8988T (cell line): ENCODE measurements at regions not wholly inside any gene's neighbourhood (a gene's known extent, or its start where the extent isn't known, plus 50 kb on each side); places are given as distances from the start of the nearest gene placed in this dataset.

ENCODE experiments used
- DNase-seq: peaks from one replicate; pipeline ENCODE4 v3.0.0; 2011

DNA sequence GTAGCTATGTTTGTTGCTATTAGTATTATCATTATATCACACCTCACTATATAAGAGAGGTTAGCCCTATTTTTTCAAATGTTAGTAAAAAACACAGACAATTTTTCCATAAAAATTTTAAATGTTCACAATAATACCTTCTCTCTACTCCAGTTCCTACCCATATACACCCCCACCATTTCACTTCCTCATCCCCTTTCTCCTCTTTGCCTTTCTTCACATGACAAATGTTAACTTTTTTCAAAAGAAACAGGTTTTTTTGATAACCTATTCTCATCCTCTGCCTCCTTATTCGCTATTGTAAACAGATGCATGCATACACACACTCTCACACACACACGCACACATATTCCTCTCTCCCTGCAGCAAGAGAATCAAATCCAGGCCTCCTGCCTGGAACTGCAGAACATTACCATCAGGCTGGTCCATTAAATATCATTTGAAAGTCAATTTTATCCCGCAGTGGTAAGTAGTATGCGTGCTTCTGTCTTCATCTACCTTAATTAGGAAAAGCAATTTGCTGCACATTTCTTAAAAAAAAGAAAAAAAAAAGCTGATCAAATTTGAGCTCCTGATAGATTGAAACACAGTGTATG, 55.5 kb downstream of the MID1IP1 start:
- DNase-seq, result no peak

DNA sequence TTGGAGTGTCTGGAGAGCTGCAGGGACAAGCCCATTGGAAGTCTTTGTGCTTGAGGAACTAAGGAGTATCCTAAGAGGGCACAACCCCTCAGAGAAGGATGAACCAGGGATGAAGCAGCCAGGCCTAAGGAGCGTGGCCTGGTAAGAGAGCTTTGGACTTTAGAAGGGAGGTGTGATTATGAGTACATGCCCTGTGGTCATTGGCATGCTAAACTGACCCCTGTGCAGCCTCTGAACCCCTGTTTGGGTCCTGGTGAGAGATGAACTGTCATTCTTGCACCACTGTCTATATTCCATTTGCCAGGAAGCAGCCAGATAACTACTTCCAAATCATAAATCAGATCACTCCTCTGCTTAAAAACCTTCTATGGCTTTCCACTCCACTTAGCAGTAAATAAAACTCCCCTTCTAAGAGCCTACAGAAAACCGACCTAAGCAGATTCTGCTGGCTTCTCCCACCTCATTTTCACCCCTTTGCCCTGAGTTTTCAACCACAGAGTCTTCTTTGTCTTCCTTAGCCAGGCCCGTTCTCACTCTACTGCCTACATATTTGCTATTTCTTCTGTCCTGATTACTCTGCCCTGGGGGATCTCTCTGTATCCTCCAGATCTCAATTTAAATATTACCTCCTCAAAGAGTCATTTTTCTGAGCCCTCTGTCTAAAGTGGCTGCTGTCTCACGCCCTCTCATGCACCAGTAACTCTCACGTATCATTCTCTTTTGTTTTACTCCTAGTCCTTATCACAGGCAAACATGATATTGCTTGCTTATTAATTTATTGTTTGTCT, 56.7 kb downstream of the MID1IP1 start:
- DNase-seq, result no peak

DNA sequence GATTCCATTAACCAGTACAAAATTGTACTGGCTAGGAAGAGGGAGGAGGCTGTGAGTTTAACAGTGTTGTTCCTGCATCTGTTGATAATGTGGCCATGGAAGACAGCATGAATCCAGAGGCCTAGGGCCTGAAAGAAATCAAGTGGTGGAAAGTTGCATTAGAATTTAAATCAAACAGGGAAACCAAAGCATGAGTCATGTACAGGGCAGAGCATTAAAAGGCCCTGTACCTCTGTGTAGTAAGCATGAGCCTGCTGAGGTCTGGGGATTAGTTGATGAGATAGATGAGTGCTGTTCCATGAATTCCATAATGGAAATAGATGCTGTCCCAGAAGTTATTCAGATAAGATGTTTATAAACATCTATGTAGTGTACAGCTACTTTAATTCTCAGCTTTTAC, 58.3 kb downstream of the MID1IP1 start:
- no peak for DNase-seq

DNA sequence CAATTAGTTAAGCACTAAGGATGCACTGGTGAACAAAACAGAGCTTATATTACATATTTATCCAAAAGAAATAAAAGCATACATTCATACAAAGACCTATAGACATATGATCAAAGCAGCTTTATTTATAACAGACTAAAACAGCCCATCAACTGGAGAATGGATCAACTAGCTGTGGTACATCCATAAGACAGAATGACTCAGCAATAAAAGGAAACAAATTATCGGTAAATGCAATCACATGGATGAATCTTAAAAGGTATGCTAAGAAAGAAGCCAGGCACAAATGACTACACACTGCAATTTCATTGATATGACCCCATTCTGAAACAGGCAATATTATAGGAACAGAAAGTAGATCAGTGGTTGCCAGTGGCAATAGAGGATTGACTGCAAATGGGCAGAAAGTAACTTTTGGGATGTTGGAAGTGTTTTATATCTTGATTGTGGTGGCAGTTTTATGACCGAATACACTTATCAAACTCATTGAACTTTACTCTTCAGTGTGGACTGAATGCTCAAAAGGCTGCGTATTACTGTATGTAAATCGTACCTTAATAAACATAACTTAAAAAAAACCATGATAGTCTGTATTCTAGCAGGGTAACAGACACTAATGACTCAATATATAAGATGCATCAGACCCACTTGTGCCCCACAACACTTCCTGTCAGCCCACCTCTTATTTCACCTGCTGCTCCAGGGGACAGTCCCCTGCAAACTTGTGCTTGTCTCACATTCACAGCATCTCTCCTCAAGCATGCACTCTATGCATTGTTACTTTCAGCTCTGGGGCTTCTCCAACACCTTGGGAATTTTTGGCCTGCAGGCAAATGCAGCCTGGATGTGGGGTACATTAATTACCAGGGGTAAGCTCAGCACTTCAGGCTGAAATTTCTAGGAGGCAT, 59.1 kb downstream of the MID1IP1 start:
- DNase-seq, result no peak

DNA sequence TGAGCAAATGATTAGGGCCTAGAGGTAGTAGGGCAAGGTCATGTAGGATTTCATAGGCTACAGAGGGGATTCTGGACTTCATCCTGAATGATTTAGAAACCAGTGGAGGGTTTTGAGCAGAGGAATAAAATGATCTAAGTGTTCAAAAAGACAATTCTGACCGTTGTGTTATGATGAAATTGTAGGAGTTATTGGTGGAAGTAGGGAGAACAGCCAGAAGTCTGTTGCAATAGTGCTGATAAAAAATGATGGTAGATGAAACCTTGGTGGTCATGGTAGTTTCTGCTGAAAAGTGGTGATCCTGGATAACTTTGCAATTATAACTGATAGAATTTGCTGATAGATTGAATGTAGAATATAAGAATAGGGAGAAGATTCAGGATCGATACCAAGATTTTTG, 60.2 kb downstream of the MID1IP1 start:
- no peak for DNase-seq

DNA sequence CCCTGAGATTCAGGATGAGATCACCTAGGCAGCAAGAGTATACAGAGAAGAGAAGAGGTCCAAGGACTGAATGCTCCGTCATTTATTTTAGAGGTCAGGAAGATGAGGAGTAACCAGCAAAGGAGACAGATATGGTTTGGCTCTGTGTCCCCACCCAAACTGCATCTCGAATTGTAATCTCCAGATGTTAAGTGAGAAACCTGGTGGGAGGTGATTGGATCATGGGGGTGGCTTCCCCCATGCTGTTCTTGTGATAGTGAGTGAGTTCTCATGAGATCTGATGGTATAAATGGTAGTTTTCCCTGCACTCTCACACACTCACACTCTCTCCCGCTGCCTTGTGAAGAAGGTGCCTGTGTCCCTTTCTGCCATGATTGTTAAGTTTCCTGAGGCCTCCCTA, 60.8 kb downstream of the MID1IP1 start:
- DNase-seq, result no peak

DNA sequence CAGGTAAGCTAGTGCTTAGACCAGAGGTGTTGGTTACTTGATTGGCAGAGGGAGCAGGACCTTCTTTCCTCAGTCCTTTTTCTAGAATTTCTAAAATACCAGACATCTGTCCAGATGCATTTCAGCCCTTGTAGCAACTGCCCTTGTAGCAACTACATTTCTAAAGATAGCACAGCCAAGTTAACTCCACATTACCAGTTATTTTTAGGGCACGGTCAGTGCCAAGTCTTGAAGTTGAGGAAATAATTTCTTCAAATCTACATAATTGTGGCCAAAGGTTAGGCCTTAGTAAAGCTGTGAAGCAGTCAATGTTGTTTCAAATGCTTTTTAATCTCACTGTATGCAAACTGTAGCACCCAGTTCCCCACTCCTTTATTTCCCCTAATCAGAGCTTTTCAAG, 62.9 kb downstream of the MID1IP1 start:
- DNase-seq, result no peak

DNA sequence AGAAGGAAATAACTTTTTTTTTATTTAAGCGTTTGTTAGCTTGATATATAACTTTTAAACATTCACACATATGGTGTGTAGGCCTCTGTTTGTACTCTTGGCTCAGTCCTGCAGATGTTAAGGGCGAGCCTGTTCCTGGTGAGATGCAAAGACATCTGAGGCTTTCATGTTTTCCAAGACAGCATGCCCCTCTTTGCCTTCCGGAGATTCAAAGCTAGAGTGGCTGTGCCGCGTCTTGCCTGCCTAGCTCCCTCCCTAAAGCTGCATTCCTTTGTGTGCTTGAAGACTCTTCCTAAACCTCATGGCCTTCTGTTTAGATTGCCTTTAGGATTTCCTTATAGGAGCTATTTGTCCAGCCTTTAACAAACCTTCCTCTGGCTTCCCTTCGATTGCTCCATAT, 67.1 kb downstream of the MID1IP1 start:
- no peak for DNase-seq

DNA sequence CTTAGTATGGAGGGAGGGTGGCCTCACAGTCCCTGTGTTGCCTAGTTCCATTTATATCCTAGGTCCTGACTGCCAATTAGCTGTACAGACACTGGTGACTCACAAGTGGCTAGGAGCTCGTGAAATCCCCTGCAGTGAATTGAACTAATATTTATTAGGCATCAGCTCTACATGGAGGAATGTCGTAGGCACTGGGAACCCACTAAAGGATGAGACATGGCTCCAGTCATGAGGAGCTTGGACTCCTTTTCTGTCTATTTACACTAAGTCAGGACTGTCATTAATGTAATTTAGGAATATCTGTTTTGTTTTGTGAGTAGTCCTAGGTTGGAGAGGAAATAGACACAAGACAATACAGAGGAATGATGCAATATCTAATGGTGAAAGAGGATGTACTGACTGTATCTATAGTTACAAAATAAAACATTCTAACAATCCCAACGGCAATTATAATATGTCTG, 67.7 kb downstream of the MID1IP1 start:
- DNase-seq, result no peak

DNA sequence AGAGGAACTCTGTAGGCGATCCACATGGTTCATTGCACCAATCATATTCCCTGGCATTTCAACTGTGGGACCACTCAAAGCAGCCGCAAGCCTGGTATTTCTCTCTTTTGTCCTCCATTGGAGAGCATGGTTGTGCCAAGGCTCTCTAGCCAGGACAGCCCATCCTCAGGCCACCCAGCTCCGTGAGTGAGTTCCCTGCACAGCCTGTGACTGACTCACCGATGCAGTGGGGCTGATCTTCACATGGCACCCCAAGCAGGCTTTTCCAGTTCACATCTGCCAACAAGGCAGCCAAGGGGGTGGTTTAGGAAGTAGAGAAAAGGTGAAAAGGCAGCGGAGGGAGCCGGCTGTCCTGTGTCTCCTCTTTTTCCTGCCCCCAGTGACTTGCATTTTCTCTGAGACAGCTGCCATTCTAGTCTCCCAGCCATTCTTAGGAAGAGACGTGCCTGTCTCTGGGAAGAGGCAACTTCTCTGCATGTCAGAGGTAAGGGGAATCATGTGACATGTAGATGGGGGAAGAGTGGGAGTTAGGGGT, 69.2 kb downstream of the MID1IP1 start:
- no peak for DNase-seq

DNA sequence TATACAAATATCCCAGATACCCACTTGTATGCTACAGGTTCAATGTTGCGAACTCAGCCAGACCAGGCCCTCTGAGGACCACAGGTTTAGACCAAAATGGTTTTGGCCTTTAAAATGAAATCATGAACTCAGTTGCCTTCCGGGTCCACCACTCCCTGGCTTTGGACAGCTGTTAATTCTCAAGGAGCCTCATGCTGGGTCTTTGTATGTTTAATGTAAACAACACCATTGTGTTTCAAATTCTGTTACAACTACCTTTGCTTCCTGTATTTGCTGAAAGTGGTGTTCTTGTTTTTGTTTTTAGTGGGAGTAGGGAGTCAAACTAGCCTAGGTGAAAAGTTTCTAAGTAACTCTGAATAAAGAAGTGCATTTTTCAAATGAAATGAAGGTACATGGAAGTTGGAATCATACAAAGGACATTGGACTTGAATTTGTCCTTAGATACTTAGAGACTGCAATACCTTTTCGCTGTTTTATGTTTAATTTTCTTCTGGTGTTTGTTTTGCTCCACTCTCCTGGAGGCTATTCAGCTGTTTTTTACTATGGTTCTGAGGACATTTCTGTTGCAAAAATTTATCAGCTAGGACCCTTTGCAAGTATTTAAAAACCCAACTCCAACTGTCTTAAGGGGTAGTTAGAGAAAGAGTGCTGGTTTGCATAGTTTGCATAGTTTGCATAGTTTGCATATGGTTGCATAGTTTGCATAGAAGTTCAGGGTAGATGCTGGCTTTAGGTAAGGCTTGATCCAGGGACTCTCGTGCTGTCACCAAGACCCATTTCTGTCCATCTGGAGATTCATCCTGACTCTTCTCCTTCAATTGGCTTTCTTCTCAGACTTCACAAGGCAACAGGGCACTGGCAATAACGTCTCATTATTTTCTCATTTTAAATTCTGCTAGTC, 70.1 kb downstream of the MID1IP1 start:
- DNase-seq, result no peak

DNA sequence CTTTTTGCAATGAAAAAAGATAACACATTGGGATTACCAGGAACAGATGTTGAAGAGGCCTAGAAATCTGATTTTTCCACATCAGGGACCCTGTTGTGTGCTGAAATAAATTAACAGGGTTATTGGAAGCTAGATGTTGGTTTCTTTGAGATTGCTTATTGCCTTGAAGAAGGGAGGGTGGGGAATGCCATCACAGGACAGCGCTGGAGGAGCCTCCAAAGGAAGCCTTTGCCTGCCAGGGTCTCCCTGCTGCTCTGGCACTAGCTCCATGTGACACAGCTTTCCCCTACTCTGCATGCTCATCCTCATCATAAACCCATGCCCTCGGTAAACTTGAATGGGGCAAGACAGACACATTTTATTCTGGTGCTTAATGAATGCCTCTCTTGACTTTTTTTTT, 76.1 kb downstream of the MID1IP1 start:
- DNase-seq, result no peak

DNA sequence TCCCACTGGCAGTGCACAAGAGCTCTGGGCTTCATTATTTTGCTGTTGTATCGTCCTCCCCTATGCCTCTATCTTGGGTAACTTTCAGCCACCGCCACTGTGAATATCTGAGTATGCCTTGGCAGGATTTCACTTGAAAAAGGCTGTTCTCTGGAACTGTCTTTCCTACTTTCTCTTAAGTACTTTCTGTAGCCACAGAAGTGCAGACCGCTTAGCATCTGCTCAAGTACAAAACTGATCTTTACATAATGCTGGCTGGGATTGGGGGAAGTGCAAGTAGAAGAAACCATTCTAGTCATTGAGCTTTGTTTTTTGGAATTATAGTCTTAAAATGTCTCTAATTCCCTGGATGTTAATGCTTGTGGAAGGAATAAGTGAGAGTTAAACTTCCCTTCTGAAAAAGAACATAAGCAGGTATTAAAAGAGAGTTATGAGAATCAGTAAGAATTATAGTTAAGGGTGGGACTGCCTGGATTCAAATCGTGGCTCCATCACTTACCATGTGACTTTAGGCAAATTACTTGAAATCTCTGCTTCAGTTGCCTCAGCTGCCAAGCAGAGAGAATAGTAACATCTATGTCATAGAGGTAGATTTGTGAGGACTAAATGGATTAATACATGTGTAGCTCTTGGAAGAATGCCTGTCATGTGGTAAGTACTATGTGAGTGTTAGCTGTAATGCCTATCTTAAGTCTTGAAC, 77.5 kb downstream of the MID1IP1 start:
- no peak for DNase-seq

DNA sequence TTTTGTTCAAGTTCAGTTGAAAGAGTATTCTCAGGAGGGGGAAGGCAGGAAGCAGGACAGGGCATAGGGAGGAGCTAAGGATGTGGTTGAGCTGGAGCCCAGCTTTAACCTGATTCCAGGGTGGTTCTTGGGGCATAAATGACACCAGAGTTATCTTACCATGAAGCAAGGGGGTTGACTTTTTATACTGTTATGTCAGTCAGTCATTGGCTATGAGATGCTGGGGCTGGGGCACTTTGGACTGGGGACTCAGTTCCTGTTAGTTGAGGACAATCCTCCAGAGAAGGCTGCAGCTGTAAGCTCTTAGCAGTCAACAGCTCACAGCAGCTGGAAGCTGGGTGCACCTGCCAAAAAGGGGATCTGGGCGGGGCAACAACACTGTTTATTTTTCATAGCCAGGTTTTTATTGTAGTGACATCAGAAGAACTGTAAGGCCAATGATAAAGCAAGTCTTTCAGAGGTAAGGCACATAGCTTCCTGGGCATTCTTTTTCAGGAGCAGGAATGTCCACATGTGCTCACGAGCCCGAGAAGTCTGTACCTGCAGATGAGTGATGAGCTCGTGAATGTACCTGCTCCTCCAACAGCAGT, 78.5 kb downstream of the MID1IP1 start:
- DNase-seq, result no peak

DNA sequence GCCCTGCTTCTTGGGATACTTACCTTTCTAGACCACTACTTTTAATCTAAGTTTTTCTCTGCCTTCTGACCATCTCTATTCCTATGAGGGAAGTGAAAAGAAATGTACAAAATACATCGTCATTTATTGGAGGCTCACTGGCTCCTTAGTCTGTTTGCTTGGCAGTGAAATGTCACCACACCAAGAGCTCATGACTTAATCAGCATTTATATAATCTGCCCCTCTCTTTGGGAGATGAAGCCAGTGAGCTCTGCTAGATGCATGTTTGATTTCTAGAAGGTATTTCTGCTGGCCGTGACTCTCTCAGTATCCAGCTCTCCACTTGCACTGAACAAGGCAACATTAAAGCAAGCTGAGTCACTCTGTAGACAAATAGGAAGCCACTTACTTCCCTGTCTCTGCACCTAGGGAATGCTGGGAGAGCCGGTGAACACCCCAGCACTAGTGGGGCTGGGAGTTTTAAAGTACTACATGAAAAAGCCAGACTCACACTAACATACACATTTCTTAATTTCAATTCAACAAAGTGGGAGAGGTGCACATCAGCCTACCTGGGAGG, 79.1 kb downstream of the MID1IP1 start:
- DNase-seq, result no peak

DNA sequence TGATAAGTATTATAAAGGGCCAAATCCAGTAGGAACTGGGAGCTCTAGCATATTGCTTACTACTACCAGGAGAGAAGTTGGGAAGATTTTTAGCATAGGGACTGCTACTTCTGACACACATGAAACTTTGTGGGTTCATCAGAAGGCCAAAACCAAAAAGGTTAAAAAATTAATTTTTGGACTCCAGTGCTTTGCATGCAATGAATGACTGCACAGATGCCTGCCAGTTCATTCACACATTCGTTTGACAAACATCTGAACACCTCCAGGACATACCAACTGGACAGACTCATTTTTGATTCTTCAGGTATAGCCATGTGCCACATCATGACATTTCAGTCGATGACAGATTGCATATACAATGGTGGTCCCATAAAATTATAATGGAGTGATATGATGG, 79.8 kb downstream of the MID1IP1 start:
- DNase-seq, result no peak

DNA sequence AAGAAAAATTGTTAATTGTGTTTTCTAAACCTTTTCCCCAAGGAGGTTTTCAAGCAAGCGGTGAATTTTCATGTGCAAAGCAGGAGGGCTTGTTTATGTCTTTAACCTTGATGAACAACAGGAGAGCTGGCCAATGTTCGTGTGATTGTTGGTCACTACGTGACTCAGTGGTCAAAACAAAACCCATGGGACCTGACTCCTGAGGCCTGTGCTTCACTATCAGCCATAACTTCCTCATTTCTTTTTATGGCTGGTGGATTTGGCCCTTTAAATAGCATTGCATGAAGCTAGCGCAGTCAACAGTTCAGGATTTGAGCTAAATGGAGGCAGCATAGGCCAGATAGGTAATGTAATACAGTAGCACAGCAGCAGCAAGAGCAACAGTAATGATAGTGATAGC, 80.5 kb downstream of the MID1IP1 start:
- no peak for DNase-seq

DNA sequence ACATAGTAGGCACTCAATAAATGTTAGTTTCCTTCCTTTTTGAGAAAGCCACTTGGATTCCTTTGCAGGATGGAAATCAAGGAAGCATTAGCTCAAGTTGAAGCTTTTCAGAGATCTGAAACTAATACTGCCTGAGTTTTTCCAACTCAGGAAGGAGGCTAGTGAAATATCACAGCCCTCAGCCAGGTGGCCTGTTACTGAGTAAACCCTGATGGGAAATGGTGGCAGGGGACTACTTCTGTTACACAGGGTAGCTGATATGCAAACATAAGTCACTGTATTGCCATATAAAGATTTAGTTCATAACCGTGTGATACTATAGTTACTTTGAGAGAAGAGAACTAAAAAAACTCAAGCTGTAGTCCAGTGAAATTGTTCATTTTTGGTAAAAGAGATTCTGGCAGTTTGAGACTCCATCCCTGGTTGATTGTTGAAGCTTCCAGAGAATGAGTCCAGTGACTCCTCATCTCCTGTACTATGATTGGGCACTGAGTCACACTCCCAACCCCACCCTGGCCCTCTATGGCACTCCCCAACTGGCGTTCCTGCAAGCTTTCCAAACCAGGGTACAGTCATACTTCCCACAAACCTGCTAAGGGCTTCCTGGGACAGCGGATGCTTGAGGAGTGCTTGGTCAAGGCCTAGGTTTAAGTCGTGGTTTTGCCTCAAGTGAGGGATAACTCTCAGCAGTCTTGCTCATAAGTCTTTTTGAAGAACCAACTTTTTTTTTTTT, 81.8 kb downstream of the MID1IP1 start:
- DNase-seq, result no peak

DNA sequence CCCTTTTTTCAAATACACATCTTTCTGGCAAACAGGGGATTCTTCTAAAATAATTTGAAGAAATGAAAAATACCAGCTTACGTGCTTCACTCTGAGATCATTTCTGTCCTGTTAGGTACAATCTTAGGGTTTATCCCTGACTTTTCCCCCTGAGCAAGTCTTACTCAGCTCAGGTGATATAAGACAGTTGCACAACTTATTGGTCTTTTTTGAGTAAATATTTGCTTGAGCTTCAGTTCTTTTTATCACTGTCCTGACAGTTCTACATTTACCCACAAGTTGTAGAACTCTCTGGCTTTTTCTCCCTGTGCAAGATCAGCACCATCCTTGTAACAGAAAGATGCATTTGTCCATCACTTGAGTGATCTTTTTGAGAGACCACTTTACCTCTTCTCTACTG, 84.9 kb downstream of the MID1IP1 start:
- no peak for DNase-seq

DNA sequence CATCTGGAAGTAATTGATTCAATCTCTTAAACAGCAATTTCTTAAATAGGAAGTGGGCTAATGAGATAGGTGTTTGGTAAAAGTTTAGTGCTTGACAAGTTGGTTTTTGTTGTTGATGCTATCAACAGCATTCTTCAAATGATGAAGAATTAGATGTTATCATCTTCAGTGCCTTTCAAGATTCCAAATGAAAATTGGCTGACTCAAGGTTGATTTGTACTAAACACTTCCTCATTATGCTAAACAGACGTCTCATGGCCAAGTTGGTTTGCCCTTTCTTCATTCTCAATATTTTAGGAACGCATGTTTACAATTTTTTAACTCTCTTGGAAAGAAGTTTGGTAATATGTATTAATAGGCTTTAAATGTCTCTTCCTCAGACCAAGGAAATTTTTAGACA, 86.0 kb downstream of the MID1IP1 start:
- DNase-seq, result no peak
